Suprapubic skin (tissue), 4 donors: ENCODE measurements at regions not wholly inside any gene's neighbourhood (a gene's known extent, or its start where the extent isn't known, plus 50 kb on each side); places are given as distances from the start of the nearest gene placed in this dataset.

Experiments
- CTCF ChIP-seq, 2 donors: fragments of 200-600 bp in 1 of 2; fragments of 450-650 bp in 1 of 2; sonication (generic) in 1 of 2; IDR thresholded peaks; one replicate each; pipeline ENCODE4 v1.5.1; 2016 to 2019; ENCODE audit warnings: antibody characterized with exemption in 2 of 2, mild to moderate bottlenecking in 1 of 2, moderate library complexity in 1 of 2
- POLR2A ChIP-seq, 2 donors: fragments of 450-650 bp; IDR thresholded peaks; one replicate each; pipeline ENCODE4 v1.6.1; 2017; ENCODE audit warnings: antibody characterized with exemption in 2 of 2, mild to moderate bottlenecking in 2 of 2, moderate library complexity in 2 of 2
- POLR2AphosphoS5 ChIP-seq, 3 donors: sonication (generic); formaldehyde crosslinking; IDR thresholded peaks; one replicate each; pipeline ENCODE4 v1.6.1; 2017; ENCODE audit warnings: antibody characterized with exemption in 3 of 3

- TF ChIP-seq CTCF (IDR thresholded peaks at IDR 0.05) = no peak
- no peak for TF ChIP-seq POLR2A (IDR thresholded peaks at IDR 0.05)
- no peak for TF ChIP-seq POLR2AphosphoS5 (IDR thresholded peaks at IDR 0.05)
Measured at GRCh38 chr2:41204315-41204714, 752.4 kb upstream of the SLC8A1 start.
